ENCODE measurements at regions not wholly inside any gene's neighbourhood (a gene's known extent, or its start where the extent isn't known, plus 50 kb on each side); places are given as distances from the start of the nearest gene placed in this dataset.

DNA sequence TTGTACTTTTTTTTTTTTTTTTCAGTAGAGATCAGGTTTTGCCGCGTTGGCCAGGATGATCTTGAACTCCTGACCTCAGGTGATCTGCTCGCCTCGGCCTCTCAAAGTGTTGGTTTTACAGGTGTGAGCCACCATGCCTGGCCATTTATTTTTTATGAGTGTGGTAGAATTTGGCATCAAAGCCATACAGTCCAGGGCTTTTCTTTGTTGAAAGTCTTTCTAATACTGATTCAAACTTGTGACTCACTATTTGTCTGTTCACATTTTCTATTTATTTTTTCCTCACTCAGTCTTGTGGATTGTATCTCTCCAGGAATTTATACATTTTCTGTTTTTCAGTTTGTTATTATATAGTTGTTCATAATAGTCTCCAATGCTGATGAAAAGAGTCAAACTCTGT is 66.5 kb upstream of the SPIN4 start:
- no peak for TF ChIP-seq POLR2A (IDR thresholded peaks at IDR 0.05; ENCODE audit: low read depth, low read length)
- no peak for TF ChIP-seq POLR2AphosphoS5 (IDR thresholded peaks at IDR 0.05; ENCODE audit: insufficient read depth, low read depth, low read length)

All from endothelial cell of umbilical vein (primary cell).